SH-SY5Y (cell line): ENCODE measurements at regions not wholly inside any gene's neighbourhood (a gene's known extent, or its start where the extent isn't known, plus 50 kb on each side); places are given as distances from the start of the nearest gene placed in this dataset.

Experiments
- GATA2 ChIP-seq: IDR thresholded peaks from 2 replicates; pipeline ENCODE4 v1.6.1; 2011; ENCODE audit warnings: mild to moderate bottlenecking, low read depth, low read length
- GATA3 ChIP-seq: IDR thresholded peaks from 2 replicates; pipeline ENCODE4 v1.6.1; 2011; ENCODE audit warnings: low read depth, mild to moderate bottlenecking, low read length, moderate library complexity

GRCh38 chr3:35070088-35070487, 569.2 kb upstream of the ARPP21 start:
- TF ChIP-seq GATA2 (no peak), GATA3 (no peak)
